NT2/D1 (cell line): ENCODE measurements at regions not wholly inside any gene's neighbourhood (a gene's known extent, or its start where the extent isn't known, plus 50 kb on each side); places are given as distances from the start of the nearest gene placed in this dataset.

Experiments used
- SUZ12 ChIP-seq: IDR thresholded peaks from 2 replicates; pipeline ENCODE4 v1.6.1; 2011; ENCODE audit not compliant: insufficient read length, insufficient read depth; ENCODE audit errors: extremely low read depth
- YY1 ChIP-seq: IDR thresholded peaks from 2 replicates; pipeline ENCODE4 v1.6.1; 2011; ENCODE audit not compliant: insufficient read length, insufficient read depth
- ZNF274 ChIP-seq: IDR thresholded peaks from 2 replicates; pipeline ENCODE4 v1.6.1; 2011; ENCODE audit warnings: mild to moderate bottlenecking, low read depth, low read length

DNA sequence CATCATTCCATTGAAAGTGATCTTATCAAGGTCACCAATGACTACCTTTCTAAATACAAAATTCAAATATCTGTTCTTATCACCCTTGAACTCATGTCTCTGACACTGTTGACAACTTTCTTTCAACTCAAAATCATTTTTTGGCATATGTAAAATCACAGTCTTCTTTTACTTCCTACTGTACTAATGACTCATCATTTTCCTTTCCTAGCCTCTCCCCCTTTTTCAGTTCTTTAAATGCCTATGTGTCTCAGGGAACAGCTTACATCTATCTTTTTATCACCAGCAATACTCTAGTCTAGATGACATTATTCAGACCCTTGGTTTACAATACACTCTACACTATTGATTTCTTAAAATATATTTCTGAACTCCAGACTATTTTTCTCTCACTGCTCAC is 2220.7 kb upstream of the RAG2 start:
- no peak for TF ChIP-seq ZNF274
- TF ChIP-seq YY1: no peak
- TF ChIP-seq SUZ12: no peak
